Activated naive CD4-positive, alpha-beta T cell treated with anti-CD3 and anti-CD28 coated beads for 36 hours (primary cell): ENCODE measurements at regions not wholly inside any gene's neighbourhood (a gene's known extent, or its start where the extent isn't known, plus 50 kb on each side); places are given as distances from the start of the nearest gene placed in this dataset.

Source experiments
- CTCF ChIA-PET: fragments of 350-600 bp; sonication (Branson Sonifier 250); formaldehyde crosslinking; loops from one replicate; lab custom pipeline; 2021; ENCODE audit warnings: antibody characterized with exemption; lab: Charles Lee
- DNase-seq: peaks from one replicate; pipeline ENCODE4 v3.0.0-alpha.2; 2020
- H3K27ac Mint-ChIP-seq: one replicate; pipeline ENCODE4 v1.8.0; 2021; ENCODE audit warnings: mild to moderate bottlenecking, mixed read lengths
- H3K27me3 Mint-ChIP-seq: one replicate; pipeline ENCODE4 v1.8.0; 2021; ENCODE audit warnings: low read depth, mixed read lengths
- H3K36me3 Mint-ChIP-seq: one replicate; pipeline ENCODE4 v1.8.0; 2021; ENCODE audit warnings: low read depth, mixed read lengths
- H3K4me1 Mint-ChIP-seq: one replicate; pipeline ENCODE4 v1.8.0; 2021; ENCODE audit warnings: low read depth, mixed read lengths
- H3K4me3 Mint-ChIP-seq: one replicate; pipeline ENCODE4 v1.8.0; 2021; ENCODE audit warnings: mild to moderate bottlenecking, moderate library complexity, mixed read lengths
- H3K9me3 Mint-ChIP-seq: one replicate; pipeline ENCODE4 v1.8.0; 2021; ENCODE audit warnings: mixed read lengths
- intact Hi-C: fragments of 100-400 bp; cut with micrococcal nuclease; formaldehyde crosslinking; loops from one replicate; pipeline ENCODE4 v1.15.1; 2023

DNA sequence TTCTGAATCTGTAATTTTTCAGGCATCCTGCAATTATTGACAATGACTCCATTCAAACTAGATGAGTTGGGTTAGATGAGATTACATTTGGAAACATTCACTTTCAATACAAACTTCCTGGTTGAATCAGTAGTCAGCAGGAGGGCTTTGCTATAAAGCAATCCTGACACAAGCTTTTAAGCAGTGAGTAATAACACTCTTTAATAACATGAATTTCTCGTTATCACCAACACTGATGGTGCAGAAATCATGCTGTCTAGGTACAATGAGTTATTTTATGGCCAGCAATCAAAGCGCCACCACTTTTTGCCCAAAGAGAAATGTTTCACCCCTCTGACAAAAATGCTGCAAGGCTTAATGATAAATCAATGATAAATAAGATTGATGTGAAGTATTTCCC, 474.8 kb upstream of the CNTN4 start:
- DNase-seq: no peak
- Mint-ChIP-seq H3K4me3 (no peak overlapping the region), H3K27me3 (no peaks in the 10 kb centered on the region), H3K27ac (no peak overlapping the region), H3K4me1 (no peaks in the 10 kb centered on the region), H3K9me3 (no peaks in the 10 kb centered on the region), H3K36me3 (no peaks in the 10 kb centered on the region)
- CTCF ChIA-PET: no interaction called here
- intact Hi-C loops: no loop called here

DNA sequence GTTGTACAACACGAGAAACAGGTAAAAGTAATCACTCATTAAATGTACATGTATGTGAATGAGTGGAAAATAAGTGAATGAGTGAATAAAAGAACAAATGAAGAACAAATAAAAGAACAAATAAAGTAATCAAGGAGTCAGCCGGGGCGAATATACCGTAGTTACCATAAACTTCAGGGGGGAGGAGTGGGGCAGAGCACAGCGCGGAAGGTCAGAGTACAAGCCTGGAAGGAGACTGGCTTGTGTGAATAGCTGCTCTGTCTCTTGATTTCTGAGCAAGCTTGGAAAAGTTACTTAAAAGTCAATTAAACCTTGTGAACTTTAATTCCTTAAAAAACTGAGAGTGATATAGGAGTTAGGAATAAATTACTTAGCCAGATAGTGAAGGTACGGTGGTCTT, 466.5 kb upstream of the CNTN4 start:
- intact Hi-C loops: no loop called here
- Mint-ChIP-seq H3K27ac (no peak overlapping the region), H3K27me3 (no peaks in the 10 kb centered on the region), H3K4me1 (no peaks in the 10 kb centered on the region), H3K4me3 (no peak overlapping the region), H3K36me3 (no peaks in the 10 kb centered on the region), H3K9me3 (peaks cover 4% of the 10 kb centered on the region)
- no peak for DNase-seq
- CTCF ChIA-PET: no interaction called here

DNA sequence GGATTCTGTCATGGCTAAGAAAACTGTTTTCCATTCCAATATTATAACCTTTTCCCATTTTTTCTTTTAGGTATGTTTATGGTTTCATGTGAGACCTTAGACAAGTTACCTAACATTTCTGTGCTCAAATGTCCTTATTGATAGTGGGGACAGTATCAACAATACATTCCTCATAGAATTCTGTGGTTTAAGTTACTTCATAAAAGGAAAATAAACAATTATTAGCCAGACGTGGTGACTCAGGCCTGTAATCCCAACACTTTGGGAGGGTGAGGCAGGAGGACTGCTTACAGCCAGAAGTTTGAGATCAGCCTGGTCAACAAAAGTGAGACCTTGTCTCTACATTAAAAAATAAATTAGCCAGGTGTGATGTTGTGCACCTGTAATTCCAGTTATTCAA, 436.8 kb upstream of the CNTN4 start:
- no peak overlapping the region for H3K4me3 Mint-ChIP-seq
- no peak overlapping the region for H3K27ac Mint-ChIP-seq
- H3K4me1 Mint-ChIP-seq: no peaks in the 10 kb centered on the region
- no peak for DNase-seq
- no peaks in the 10 kb centered on the region for H3K27me3 Mint-ChIP-seq
- CTCF ChIA-PET: no interaction called here
- intact Hi-C loops: no loop called here
- peaks cover 3% of the 10 kb centered on the region for H3K9me3 Mint-ChIP-seq
- no peaks in the 10 kb centered on the region for H3K36me3 Mint-ChIP-seq

- no peak overlapping the region for H3K27ac Mint-ChIP-seq
- H3K9me3 Mint-ChIP-seq: peaks cover 3% of the 10 kb centered on the region
- H3K4me3 Mint-ChIP-seq: no peak overlapping the region
- no peaks in the 10 kb centered on the region for H3K36me3 Mint-ChIP-seq
- CTCF ChIA-PET: no interaction called here
- no peaks in the 10 kb centered on the region for H3K27me3 Mint-ChIP-seq
- no peak for DNase-seq
- H3K4me1 Mint-ChIP-seq: no peaks in the 10 kb centered on the region
- intact Hi-C loops: no loop called here
Measured at GRCh38 chr3:1664266-1664665, 434.4 kb upstream of the CNTN4 start.

- Mint-ChIP-seq H3K4me3 (no peak overlapping the region), H3K27me3 (no peaks in the 10 kb centered on the region), H3K36me3 (no peaks in the 10 kb centered on the region), H3K9me3 (peaks cover 3% of the 10 kb centered on the region), H3K27ac (no peak overlapping the region), H3K4me1 (no peaks in the 10 kb centered on the region)
- DNase-seq: no peak
- intact Hi-C loops: no loop called here
- CTCF ChIA-PET: no interaction called here
Measured at GRCh38 chr3:1666865-1667264, 431.8 kb upstream of the CNTN4 start.

DNA sequence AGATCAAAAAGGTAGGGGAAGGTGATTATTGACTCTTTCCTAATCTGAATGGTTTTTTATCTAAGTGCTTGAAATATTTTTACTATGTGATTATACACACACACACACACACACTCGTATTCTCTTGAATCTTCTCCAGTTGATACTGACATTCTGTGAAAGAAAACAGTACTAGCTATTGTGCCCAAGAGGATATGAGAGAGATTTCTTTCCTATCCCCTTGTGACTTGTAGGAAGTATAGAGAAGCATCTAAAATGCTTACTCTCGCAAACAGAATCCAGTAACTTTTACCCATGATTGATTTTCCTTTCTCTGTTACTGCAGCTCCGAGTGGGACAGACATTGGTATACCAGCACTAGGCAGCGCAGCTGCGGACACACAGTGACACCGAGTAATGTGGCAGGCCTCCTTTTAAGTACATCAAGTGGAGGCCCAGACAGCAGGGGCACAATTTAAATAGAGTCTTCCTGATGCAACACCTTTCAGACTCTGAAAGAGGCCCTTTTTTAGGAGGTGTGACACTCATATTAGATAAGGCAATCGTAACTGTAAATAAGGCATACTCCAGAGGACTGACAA, 421.0 kb upstream of the CNTN4 start:
- no peaks in the 10 kb centered on the region for H3K27me3 Mint-ChIP-seq
- intact Hi-C loops: no loop called here
- peaks cover 7% of the 10 kb centered on the region for H3K9me3 Mint-ChIP-seq
- H3K4me3 Mint-ChIP-seq: no peak overlapping the region
- CTCF ChIA-PET: no interaction called here
- no peaks in the 10 kb centered on the region for H3K4me1 Mint-ChIP-seq
- no peak for DNase-seq
- no peak overlapping the region for H3K27ac Mint-ChIP-seq
- no peaks in the 10 kb centered on the region for H3K36me3 Mint-ChIP-seq

GRCh38 chr3:1692428-1692827, 406.2 kb upstream of the CNTN4 start:
- Mint-ChIP-seq H3K4me3 (no peak overlapping the region), H3K27me3 (no peaks in the 10 kb centered on the region), H3K27ac (no peak overlapping the region), H3K36me3 (no peaks in the 10 kb centered on the region), H3K4me1 (no peaks in the 10 kb centered on the region), H3K9me3 (peaks cover 5% of the 10 kb centered on the region)
- intact Hi-C loops: no loop called here
- CTCF ChIA-PET: no interaction called here
- no peak for DNase-seq

DNA sequence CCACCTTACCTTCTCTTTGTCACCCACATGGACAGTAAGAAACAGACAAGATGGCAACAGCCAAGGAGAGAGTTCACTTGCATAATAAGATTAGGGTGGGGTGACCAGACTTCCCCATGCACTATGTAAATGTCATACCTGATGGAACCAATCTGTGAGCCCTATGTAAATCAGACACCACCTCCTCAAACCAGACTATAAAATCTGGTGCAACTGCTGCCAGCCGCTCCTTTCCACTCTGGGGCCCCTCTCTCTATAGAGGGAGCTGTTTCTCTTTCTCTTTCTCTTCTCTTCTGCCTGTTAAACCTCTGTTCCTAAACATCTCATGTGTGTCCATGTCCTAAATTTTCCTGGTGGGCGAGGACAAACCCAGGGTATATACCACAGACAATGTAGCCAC, 405.5 kb upstream of the CNTN4 start:
- Mint-ChIP-seq H3K9me3 (peaks cover 5% of the 10 kb centered on the region), H3K4me3 (no peak overlapping the region), H3K4me1 (no peaks in the 10 kb centered on the region), H3K27ac (no peak overlapping the region), H3K27me3 (no peaks in the 10 kb centered on the region), H3K36me3 (no peaks in the 10 kb centered on the region)
- DNase-seq: no peak
- intact Hi-C loops: no loop called here
- CTCF ChIA-PET: no interaction called here

- intact Hi-C loops: no loop called here
- peaks cover 3% of the 10 kb centered on the region for H3K9me3 Mint-ChIP-seq
- H3K4me3 Mint-ChIP-seq: no peak overlapping the region
- no peak overlapping the region for H3K27ac Mint-ChIP-seq
- H3K4me1 Mint-ChIP-seq: no peaks in the 10 kb centered on the region
- CTCF ChIA-PET: no interaction called here
- no peaks in the 10 kb centered on the region for H3K27me3 Mint-ChIP-seq
- H3K36me3 Mint-ChIP-seq: no peaks in the 10 kb centered on the region
- DNase-seq: no peak
Measured at GRCh38 chr3:1696669-1697275, 401.9 kb upstream of the CNTN4 start.

GRCh38 chr3:1699361-1699920, 399.2 kb upstream of the CNTN4 start:
- no peak overlapping the region for H3K27ac Mint-ChIP-seq
- DNase-seq: no peak
- CTCF ChIA-PET: no interaction called here
- no peaks in the 10 kb centered on the region for H3K27me3 Mint-ChIP-seq
- peaks cover 3% of the 10 kb centered on the region for H3K9me3 Mint-ChIP-seq
- no peaks in the 10 kb centered on the region for H3K36me3 Mint-ChIP-seq
- intact Hi-C loops: no loop called here
- H3K4me1 Mint-ChIP-seq: no peaks in the 10 kb centered on the region
- H3K4me3 Mint-ChIP-seq: no peak overlapping the region

DNA sequence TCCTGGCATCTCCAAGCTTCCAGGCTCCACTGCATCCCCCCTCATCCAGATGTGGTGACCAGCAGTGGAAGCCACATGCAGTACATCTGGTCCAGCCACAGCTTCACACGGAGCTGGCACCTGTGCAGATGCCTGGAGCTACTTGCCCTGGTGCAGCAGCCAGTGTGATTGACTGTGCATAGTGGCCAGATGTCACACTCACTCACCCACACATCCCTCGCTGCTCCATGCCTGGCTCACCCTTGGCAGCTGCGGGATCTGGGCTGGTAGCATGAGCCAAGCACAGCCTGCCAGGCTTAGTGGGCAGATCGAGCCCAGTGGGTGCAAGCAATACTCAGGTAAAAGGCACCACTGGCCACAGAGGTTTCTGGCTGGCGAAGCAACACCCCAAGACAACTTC, 398.0 kb upstream of the CNTN4 start:
- Mint-ChIP-seq H3K4me3 (no peak overlapping the region), H3K27me3 (no peaks in the 10 kb centered on the region), H3K27ac (no peak overlapping the region), H3K4me1 (no peaks in the 10 kb centered on the region), H3K9me3 (no peaks in the 10 kb centered on the region), H3K36me3 (no peaks in the 10 kb centered on the region)
- intact Hi-C loops: no loop called here
- CTCF ChIA-PET: no interaction called here
- DNase-seq: no peak

GRCh38 chr3:1703169-1703568, 395.5 kb upstream of the CNTN4 start:
- intact Hi-C loops: no loop called here
- Mint-ChIP-seq H3K9me3 (peaks cover 3% of the 10 kb centered on the region), H3K27ac (no peak overlapping the region), H3K4me1 (no peaks in the 10 kb centered on the region), H3K4me3 (no peak overlapping the region), H3K27me3 (no peaks in the 10 kb centered on the region), H3K36me3 (no peaks in the 10 kb centered on the region)
- CTCF ChIA-PET: no interaction called here
- DNase-seq: no peak

DNA sequence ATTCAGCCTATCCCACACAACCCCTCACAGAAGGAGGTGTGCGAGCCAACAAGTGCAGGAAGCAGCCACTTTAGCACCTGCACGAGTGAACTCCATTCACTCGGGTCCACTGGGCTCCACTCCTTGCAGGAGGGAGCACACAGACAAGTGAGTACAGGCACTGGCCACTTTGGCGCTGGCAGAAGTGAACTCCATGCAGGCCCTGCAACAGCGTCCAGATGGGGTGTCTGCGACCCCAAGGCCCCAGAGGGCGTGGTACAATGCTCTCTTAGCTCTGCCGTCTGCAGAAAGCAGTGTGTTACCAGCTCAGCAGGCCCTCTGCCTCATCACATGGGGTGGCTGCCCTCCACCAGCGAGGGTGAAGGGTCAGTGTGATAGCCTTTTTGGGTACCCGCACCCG, 388.0 kb upstream of the CNTN4 start:
- no peak overlapping the region for H3K27ac Mint-ChIP-seq
- no peaks in the 10 kb centered on the region for H3K27me3 Mint-ChIP-seq
- H3K36me3 Mint-ChIP-seq: no peaks in the 10 kb centered on the region
- DNase-seq: no peak
- no peak overlapping the region for H3K4me3 Mint-ChIP-seq
- intact Hi-C loops: no loop called here
- H3K9me3 Mint-ChIP-seq: peaks cover 3% of the 10 kb centered on the region
- CTCF ChIA-PET: no interaction called here
- H3K4me1 Mint-ChIP-seq: no peaks in the 10 kb centered on the region
